ENCODE measurements at regions not wholly inside any gene's neighbourhood (a gene's known extent, or its start where the extent isn't known, plus 50 kb on each side); places are given as distances from the start of the nearest gene placed in this dataset.
"Not testable (repeated sequence)": the region's sequence is repeated elsewhere in the genome, so short reads cannot be mapped to it uniquely, and the experiment has no call there.

DNA sequence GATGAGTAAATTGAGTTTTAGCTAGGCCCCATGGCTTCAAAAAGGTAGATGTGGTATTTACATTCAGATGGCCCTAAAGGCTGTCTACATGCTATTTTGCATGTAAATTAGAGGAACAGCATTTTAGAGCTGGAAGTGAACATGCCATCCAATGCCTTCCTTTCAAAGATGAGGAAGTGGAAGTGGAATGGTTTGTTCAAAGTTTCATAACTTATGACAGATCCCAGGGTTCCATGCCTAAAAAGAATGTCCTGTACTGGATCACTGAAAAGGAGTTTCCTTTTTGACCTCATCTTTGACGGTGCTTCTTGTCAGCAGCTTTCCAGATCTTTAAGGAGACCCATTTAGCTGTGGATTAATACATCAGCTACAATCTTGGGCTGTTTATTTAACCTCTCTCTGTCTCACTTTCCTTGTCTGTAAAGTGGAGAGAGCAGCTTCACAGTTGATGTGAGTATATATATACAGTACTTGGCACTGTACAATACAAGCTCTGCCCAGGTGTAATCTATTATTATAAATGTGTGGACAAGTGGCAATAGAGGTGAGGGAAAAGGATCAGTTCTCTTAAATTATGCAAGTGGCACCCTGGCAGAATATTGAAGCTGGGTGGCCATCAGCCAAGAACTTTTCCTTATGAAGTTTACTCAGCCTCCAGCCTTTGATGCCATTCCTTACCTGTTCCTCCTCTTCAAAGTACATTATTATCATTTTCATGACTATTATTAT lies 68.7 kb upstream of the GOLGA8B start:
- no peak for DNase-seq

DNA sequence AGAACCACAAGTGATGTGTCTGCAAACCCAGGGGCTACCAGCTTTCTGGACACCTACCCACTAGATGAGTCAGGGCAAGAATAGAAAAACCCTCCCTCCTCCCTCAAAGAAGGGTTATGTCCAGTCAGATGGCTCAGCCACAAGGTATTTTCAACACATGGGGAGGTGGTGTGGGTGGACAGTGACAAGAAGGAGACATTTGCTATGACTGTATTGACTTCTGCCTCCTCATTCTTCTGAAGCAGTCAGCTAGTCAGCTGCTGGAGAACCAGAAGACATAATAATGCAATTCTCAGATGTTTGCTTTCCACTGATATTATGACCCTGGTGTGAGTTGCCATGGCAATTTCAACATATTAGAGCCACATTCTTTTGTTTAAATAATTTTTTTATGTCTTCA lies 66.7 kb upstream of the GOLGA8B start:
- DNase-seq: no peak

DNA sequence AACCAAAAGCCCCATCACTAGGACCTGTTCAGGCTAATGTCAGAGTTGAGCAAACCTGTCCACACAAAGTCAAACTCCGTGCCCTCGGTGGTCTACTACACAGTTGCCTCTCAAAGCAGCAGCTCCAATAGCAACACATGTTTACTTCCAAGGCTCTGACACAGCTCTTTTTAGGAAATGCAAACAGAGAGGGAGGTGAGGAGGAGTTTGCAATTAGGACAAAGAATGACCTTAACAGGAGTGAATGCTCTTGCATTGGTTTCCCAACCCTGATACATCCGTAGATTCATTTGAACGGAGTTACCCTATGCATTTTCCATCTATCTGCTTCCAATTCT lies 64.8 kb upstream of the GOLGA8B start:
- DNase-seq: no peak

DNA sequence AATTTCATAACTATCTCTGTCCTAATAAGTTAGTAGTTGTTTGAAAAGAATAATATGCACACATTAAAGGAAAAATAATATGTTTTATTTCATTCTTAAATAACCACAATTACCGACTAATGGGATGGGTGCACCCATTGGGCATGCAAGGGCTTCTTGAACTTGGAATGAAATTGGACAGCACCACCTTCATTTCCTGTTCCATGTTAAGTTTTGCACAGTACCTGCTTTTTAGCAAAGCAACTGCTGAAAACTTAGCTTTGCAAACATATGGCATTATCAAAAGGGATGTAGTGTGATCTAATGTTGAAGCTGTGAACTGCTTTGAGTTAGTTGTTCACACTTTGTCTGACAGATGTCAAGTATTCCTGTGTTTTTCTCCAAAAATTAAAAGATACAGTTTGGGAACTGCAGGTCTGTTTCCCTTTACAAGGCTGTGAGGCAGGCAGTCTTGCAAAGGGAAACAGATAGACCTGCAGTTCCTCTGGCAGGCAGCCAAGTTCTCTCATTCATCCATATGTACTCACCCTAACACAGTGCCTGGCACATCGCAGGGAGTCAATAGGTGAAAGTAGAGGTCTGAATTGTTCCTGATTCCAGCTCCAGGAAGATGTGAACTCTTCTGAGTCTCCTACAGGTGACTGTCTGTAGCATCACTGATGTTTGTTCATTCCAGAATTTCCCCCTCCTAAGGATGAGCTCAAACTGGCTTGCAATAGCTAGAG lies 64.3 kb upstream of the GOLGA8B start:
- DNase-seq: peak in 1 of 56 donors; percentile 3

DNA sequence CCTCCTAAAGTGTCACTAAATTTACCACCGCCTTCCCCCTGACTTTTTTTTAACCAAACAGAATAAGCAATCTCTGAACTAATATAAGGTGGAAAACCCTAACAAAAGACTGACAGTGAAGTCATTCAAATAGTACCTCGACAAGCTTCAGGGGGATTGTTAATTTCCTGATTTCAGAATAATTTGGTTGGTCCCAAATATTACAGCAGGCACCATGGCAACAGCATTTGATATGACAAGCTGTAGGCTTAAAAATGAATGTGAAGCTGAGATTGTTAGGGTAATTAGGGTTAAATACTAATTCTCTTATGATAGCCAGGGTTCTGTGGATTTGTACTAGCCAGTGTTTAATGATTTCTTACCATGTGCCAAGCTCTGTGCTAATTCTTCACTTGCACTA lies 63.5 kb upstream of the GOLGA8B start:
- DNase-seq: no peak

DNA sequence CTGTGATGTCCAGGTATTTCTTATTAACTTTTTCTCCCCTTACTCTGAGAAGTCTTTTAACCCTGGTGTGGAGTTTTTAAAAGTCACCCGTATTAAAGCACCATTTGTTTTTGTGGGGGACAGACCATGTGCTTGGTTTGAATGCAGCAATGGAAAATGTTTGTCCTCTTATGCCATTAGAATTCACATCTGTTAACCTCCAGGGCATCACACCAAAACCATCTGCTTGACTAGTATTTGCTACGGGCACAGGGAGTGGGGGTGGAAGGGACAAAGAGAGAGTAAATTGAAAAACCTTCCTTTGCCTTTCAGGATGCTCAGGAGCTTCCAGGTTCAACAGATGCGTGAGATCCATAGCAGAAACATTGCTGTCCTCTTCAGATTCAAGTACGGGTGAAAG lies 61.4 kb upstream of the GOLGA8B start:
- no peak for DNase-seq

DNA sequence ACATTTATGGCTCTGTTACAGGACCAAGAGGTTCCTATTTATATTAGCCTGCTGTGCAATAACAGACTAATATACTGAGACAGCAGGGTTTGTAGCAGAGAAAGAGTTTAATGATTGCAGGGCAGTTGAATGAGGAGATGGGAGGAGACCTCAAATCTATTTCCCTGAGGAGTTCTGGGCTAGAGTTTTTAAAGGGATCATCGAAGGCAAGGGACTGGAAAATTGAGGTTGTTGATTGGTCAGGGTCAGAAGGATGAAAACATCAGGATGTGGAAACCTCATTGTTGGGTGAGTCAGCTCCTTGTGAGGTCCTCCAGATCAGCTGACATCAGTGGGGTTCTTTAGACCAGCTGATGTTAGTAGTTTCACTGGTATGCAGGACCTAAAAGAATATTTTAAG lies 60.6 kb upstream of the GOLGA8B start:
- DNase-seq: no peak

DNA sequence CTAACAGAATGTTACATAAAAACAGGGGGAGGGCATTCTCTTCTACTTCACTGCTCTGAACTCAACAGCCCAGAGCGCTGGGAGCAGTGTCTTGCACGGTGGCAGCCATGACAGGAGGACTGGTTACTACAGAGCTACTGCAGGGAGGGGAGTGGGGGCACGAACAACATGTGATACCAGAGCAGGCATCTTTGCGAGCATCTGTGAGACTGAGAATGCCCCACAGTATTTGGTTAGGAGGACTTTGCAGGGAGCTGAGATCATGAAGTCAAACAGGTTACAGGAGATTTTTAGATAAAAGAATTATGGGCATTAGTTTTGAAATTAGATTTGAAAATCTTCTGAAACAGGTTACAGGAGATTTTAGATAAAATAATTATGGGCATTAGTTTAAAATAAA lies 58.8 kb upstream of the GOLGA8B start:
- DNase-seq: no peak

DNA sequence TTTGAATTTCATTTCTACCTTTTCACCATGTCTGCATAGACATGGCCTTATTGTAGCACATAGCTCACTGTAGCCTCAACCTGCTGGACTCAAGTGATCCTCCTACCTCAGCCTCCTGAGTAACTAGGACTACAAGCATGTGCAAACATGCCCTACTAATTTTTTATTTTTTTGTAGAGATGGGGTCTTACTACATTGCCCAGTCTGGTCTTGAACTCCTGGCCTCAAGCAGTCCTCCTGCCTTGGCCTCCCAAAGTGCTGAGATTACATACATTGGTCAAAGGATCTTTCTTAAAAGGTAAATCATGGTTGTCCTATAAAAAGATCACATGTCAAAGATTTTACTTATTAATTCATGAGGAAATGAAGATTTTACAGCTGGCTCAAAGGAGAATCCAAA lies 57.2 kb upstream of the GOLGA8B start:
- no peak for DNase-seq

DNA sequence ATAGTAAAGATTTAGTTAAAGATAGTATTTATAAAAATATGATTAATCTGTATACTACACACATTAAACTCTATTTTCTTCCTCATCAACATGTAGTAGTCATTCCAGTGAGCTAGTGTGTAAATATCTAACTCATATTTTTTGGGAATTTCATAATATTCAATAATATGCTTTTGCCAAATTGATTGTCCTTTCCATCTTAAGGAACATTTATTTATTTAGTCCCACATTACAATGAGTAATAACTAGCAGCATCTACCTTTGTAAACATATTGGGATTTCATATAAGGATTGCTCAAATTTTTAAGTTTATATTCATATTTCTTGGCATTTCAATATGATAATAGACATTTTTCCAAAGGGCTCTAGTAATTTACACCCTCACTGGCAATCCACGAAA lies 53.9 kb upstream of the GOLGA8B start:
- no peak for DNase-seq

DNA sequence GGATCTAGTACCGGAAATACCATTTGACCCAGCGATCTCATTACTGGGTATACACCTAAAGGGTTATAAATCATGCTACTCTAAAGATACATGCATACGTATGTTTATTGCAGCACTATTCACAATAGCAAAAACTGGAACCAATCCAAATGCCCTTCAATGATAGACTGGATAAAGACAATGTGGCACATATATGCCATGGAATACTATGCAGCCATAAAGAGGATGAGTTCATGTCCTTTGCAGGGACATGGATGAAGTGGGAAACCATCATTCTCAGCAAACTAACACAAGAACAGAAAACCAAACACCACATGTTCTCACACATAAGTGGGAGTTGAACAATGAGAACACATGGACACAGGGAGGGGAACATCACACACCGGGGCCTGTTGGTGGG lies 50.2 kb upstream of the GOLGA8B start:
- not testable (repeated sequence) for DNase-seq
